Psoas muscle (tissue), 7 donors: ENCODE measurements at regions not wholly inside any gene's neighbourhood (a gene's known extent, or its start where the extent isn't known, plus 50 kb on each side); places are given as distances from the start of the nearest gene placed in this dataset.

Experiments used
- ATAC-seq, 4 donors: fragments of 200-7000 bp; cut with Tn5 transposase; one replicate each; pipeline ENCODE4 v1.9.1; 2020; ENCODE audit warnings: moderate library complexity in 3 of 4, mild to moderate bottlenecking in 2 of 4
- DNase-seq, 2 donors: peaks; one replicate each; pipeline ENCODE4 v3.0.0-alpha.2; 2020
- H3K27ac ChIP-seq: fragments of 200-600 bp; one replicate; pipeline ENCODE4 v1.8.0; 2022
- H3K27me3 ChIP-seq, 3 donors: fragments of 200-600 bp in 1 of 3; one replicate each; pipeline versions ENCODE4 v1.6.1 to v1.8.0; 2013 to 2022; ENCODE audit warnings: low read length in 2 of 3, mild to moderate bottlenecking in 2 of 3, moderate library complexity in 1 of 3; ENCODE audit not compliant: insufficient read depth in 3 of 3
- H3K36me3 ChIP-seq, 2 donors: fragments of 200-600 bp in 1 of 2; one replicate each; pipeline versions ENCODE4 v1.6.1 to v1.8.0; 2013 to 2022; ENCODE audit warnings: low read depth in 1 of 2, mild to moderate bottlenecking in 1 of 2, moderate library complexity in 1 of 2; ENCODE audit not compliant: insufficient read depth in 1 of 2
- H3K4me1 ChIP-seq: fragments of 200-600 bp; one replicate; pipeline ENCODE4 v1.8.0; 2022
- H3K4me3 ChIP-seq: fragments of 200-600 bp; one replicate; pipeline ENCODE4 v1.8.0; 2022; ENCODE audit warnings: mild to moderate bottlenecking
- H3K9me3 ChIP-seq: fragments of 200-600 bp; one replicate; pipeline ENCODE4 v1.8.0; 2022
- WGBS, 3 donors: extraction: QIAGEN DNeasy Blood & Tissue Kit; methylation state at CpG; one replicate each; pipeline versions ENCODE4 v1.1.6 to v1.1.7; 2013; 5-methylcytosine and 5-hydroxymethylcytosine counted together
- intact Hi-C, 2 donors: fragments of 100-400 bp; cut with DNase I; formaldehyde crosslinking; loops; one replicate each; pipeline versions ENCODE4 v1.11.0 to v1.14.2; 2022
- TF ChIP-seq, protein P1 (sequence below): fragments of 200-600 bp; IDR thresholded peaks from one replicate; pipeline ENCODE4 v1.8.0; 2022; ENCODE audit warnings: antibody characterized with exemption
- donor health status: healthy with polysubstance abuse.
- donor health status: DM: no; HTN: no; CAD: no; lungs with moderate emphysema.
- donor health status: Bipolar disorder and iron deficiency.
- donor health status: healthy.
- donor health status: DM: yes; HTN: yes; CAD: no.
- donor health status: DM: no; HTN: no; CAD: no.
- donor health status: DM: yes; HTN: yes; CAD: no.

DNA sequence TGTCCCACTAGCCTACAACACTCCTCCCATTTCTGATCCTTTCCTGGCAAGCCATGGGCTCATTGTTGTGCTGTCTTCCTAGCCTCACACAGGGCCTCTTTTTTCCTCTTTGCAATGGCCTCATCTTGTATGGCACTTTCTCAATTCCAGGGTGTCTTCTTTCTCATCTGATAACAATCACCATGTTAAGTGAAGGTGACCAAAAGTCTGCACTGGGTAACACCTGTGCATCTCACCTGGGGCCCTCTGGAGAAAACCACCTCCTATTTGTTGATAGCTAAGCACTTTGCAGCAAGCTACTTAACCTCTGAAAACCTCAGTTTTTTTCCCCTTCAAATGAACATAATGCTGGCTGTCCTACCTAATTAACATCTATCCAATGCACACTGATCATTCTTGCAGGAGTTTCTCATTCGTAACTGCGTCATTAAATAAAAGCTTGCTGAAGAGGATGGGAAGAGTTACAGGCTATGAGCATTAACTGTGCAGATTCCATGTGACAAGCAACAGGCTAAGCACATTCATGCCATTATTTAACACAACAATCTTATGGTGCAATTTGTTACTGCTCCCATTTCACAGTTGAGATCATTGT lies 60.1 kb upstream of the STK32A start:
- ATAC-seq: no peak

DNA sequence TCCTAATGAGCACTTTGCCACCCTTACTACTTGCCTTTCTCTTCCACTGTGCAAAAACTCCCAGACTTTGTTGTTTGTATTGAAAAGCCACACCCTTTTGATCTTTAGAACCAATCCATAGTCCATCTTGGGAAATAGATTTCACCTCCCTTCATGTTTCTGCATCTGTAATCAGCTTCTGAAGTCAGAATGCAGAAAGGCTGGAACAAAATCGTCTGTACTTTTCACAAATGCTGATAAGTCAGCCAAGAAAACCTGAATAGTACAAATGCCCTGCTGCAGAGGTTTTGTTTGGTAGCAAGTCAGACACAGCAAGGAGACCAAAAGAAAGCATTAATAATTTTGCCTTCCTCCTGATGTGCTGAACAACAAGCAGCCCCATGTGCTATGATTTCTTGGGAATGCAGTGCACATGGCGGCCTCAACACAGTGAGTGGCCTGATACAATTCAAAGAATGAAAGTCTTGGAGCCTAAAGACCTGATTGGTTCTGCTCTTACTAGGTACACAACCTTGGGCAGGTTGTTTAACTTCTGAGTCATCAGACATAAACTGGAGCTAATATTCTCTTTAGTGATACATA lies 59.2 kb upstream of the STK32A start:
- WGBS, 3 donors: 70 to 77% (median 71%) methylated on average over 2 of the region's 2 CpGs
- H3K27me3 ChIP-seq: no peaks in the 10 kb centered on the region
- no peaks in the 10 kb centered on the region for H3K9me3 ChIP-seq
- TF ChIP-seq, protein P1, sequence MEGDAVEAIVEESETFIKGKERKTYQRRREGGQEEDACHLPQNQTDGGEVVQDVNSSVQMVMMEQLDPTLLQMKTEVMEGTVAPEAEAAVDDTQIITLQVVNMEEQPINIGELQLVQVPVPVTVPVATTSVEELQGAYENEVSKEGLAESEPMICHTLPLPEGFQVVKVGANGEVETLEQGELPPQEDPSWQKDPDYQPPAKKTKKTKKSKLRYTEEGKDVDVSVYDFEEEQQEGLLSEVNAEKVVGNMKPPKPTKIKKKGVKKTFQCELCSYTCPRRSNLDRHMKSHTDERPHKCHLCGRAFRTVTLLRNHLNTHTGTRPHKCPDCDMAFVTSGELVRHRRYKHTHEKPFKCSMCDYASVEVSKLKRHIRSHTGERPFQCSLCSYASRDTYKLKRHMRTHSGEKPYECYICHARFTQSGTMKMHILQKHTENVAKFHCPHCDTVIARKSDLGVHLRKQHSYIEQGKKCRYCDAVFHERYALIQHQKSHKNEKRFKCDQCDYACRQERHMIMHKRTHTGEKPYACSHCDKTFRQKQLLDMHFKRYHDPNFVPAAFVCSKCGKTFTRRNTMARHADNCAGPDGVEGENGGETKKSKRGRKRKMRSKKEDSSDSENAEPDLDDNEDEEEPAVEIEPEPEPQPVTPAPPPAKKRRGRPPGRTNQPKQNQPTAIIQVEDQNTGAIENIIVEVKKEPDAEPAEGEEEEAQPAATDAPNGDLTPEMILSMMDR: no peak
- H3K36me3 ChIP-seq: no peaks in the 10 kb centered on the region
- no peak overlapping the region for H3K27ac ChIP-seq
- H3K4me3 ChIP-seq: no peak overlapping the region
- ATAC-seq: no peak
- intact Hi-C loops: loop anchor here in 1 of 2 donors (2.0 kb wide), 1 partner anchor 23 kb away; no protein-coding TSS in a partner anchor
- H3K4me1 ChIP-seq: no peaks in the 10 kb centered on the region
- no peak for DNase-seq

More for the DNA sequence above, 60.1 kb upstream of the STK32A start:
- no peaks in the 10 kb centered on the region for H3K9me3 ChIP-seq
- WGBS, 3 donors: 94 to 96% (median 94%) methylated on average over 2 of the region's 2 CpGs
- no peaks in the 10 kb centered on the region for H3K36me3 ChIP-seq
- H3K4me1 ChIP-seq: no peaks in the 10 kb centered on the region
- intact Hi-C loops: loop anchor here in 1 of 2 donors (2.0 kb wide), 1 partner anchor 24 kb away; no protein-coding TSS in a partner anchor
- no peaks in the 10 kb centered on the region for H3K27me3 ChIP-seq
- TF ChIP-seq, protein P1: no peak
- no peak overlapping the region for H3K27ac ChIP-seq
- DNase-seq: no peak
- no peak overlapping the region for H3K4me3 ChIP-seq

DNA sequence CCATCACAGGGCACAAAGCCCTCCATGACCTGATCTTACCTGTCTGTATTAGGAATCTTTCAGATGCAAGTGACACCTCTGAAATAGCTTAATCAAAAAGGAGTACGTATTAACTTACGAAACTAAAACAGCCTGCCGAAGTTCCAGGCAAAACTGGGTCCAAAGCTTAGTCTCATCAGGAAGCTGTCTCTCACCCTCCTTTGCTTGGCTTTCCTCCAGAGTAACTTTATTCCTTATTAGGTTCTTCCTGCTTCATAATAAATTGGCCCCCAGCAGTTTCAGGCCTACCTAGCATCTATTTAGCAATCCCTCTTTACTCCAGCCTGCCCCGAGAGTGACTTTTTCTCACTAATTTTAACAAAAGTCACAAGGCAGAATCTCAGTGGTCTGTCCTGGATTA lies 58.4 kb upstream of the STK32A start:
- TF ChIP-seq, protein P1: no peak
- WGBS, 3 donors: 75 to 80% (median 77%) methylated on average over 4 of the region's 4 CpGs
- ATAC-seq: no peak
- intact Hi-C loops: no loop called here
- no peaks in the 10 kb centered on the region for H3K36me3 ChIP-seq
- H3K4me3 ChIP-seq: no peak overlapping the region
- no peaks in the 10 kb centered on the region for H3K4me1 ChIP-seq
- no peak overlapping the region for H3K27ac ChIP-seq
- H3K9me3 ChIP-seq: no peaks in the 10 kb centered on the region
- no peak for DNase-seq
- no peaks in the 10 kb centered on the region for H3K27me3 ChIP-seq

DNA sequence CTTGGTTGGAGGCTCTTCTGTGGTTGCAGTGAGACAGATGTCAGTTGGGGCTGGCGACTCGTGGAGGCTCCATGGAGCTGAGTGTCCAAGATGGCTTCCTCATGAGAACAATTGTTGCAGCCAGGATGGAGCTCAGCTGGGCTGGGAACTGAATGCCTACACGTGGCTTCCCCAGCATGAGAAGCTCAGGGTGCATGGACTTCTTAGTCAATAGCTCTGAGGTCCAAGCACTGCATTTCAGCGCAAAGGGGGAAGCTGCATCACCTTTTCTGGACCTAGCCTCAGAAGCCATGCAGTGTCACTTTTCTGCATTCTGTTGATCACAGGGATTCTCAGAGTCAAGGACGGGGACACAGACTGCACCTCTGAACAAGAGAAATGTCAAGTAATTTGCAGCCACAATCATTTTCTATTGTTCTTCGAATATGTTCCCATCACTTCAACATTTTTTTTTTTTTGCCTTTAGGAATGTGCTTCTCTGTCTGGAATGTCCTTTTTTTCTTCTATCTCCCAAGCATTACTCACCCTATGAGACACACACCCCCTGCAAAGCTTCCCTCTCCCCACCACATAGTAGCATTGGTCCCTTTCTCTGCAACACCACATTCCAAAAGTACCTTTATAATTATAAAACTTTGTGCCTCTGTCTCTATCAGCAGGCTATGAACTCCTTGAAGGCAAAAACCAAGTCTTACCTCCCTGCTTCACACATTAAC lies 57.5 kb upstream of the STK32A start:
- Histone ChIP-seq H3K27me3 (no peaks in the 10 kb centered on the region), H3K4me3 (no peak overlapping the region), H3K36me3 (no peaks in the 10 kb centered on the region), H3K9me3 (no peaks in the 10 kb centered on the region), H3K4me1 (no peaks in the 10 kb centered on the region), H3K27ac (no peak overlapping the region)
- TF ChIP-seq, protein P1: no peak
- 60 to 73% (median 63%) methylated on average over 6 of the region's 6 CpGs for WGBS, 3 donors
- intact Hi-C loops: no loop called here
- no peak for DNase-seq
- no peak for ATAC-seq
